ACHN (cell line): ENCODE measurements at regions not wholly inside any gene's neighbourhood (a gene's known extent, or its start where the extent isn't known, plus 50 kb on each side); places are given as distances from the start of the nearest gene placed in this dataset.
"Not testable (repeated sequence)": the region's sequence is repeated elsewhere in the genome, so short reads cannot be mapped to it uniquely, and the experiment has no call there.

Experiments used
- DNase-seq: peaks from one replicate; pipeline ENCODE4 v3.0.0-alpha.2; 2015
- in situ Hi-C: cut with HindIII; loops from 2 replicates; pipeline ENCODE4 v1.10.0; 2017; ENCODE audit warnings: low sequenced_read_pairs, low pct_ligation_motif_present, low pct_unique_long_range_greater_than_20kb

- in situ Hi-C loops: no loop called here
- DNase-seq: no peak
Observed at GRCh38 chr9:16276866-16277265, 593.6 kb downstream of the BNC2 start.

- DNase-seq: no peak
- in situ Hi-C loops: no loop called here
Observed at GRCh38 chr9:16277471-16277960, 593.0 kb downstream of the BNC2 start.

GRCh38 chr9:16278326-16278999, 592.0 kb downstream of the BNC2 start:
- in situ Hi-C loops: no loop called here
- no peak for DNase-seq

GRCh38 chr9:16281707-16282106, 588.8 kb downstream of the BNC2 start:
- in situ Hi-C loops: no loop called here
- no peak for DNase-seq

- DNase-seq: no peak
- in situ Hi-C loops: no loop called here
Observed at GRCh38 chr9:16282216-16282615, 588.3 kb downstream of the BNC2 start.

GRCh38 chr9:16282718-16283117, 587.8 kb downstream of the BNC2 start:
- no peak for DNase-seq
- in situ Hi-C loops: no loop called here

GRCh38 chr9:16286160-16286559, 584.3 kb downstream of the BNC2 start:
- DNase-seq: no peak
- in situ Hi-C loops: no loop called here

GRCh38 chr9:16289639-16290038, 580.8 kb downstream of the BNC2 start:
- in situ Hi-C loops: no loop called here
- DNase-seq: no peak

GRCh38 chr9:16290169-16290568, 580.3 kb downstream of the BNC2 start:
- no peak for DNase-seq
- in situ Hi-C loops: no loop called here

- in situ Hi-C loops: no loop called here
- no peak for DNase-seq
Observed at GRCh38 chr9:16291921-16292320, 578.5 kb downstream of the BNC2 start.

GRCh38 chr9:16293610-16294009, 576.9 kb downstream of the BNC2 start:
- no peak for DNase-seq
- in situ Hi-C loops: no loop called here

GRCh38 chr9:16294133-16294770, 576.2 kb downstream of the BNC2 start:
- no peak for DNase-seq
- in situ Hi-C loops: no loop called here

- in situ Hi-C loops: not testable (repeated sequence)
Observed at GRCh38 chr9:16294940-16295339, 575.5 kb downstream of the BNC2 start.

GRCh38 chr9:16299368-16299767, 571.1 kb downstream of the BNC2 start:
- in situ Hi-C loops: not testable (repeated sequence)

More at GRCh38 chr9:16294940-16295339, 575.5 kb downstream of the BNC2 start:
- DNase-seq: not testable (repeated sequence)

GRCh38 chr9:16303506-16303905, 567.0 kb downstream of the BNC2 start:
- no peak for DNase-seq
- in situ Hi-C loops: no loop called here

More at GRCh38 chr9:16299368-16299767, 571.1 kb downstream of the BNC2 start:
- not testable (repeated sequence) for DNase-seq

GRCh38 chr9:16304301-16304700, 566.2 kb downstream of the BNC2 start:
- no peak for DNase-seq
- in situ Hi-C loops: no loop called here

GRCh38 chr9:16306586-16306985, 563.9 kb downstream of the BNC2 start:
- in situ Hi-C loops: no loop called here
- DNase-seq: no peak

- peak; percentile 1 for DNase-seq
- in situ Hi-C loops: no loop called here
Observed at GRCh38 chr9:16307626-16308195, 562.8 kb downstream of the BNC2 start.

- in situ Hi-C loops: no loop called here
- DNase-seq: no peak
Observed at GRCh38 chr9:16308645-16309044, 561.8 kb downstream of the BNC2 start.

- in situ Hi-C loops: no loop called here
- DNase-seq: no peak
Observed at GRCh38 chr9:16309082-16309468, 561.4 kb downstream of the BNC2 start.
